Hypothalamus (tissue), 51 donors: ENCODE measurements at regions not wholly inside any gene's neighbourhood (a gene's known extent, or its start where the extent isn't known, plus 50 kb on each side); places are given as distances from the start of the nearest gene placed in this dataset.
"Not testable (repeated sequence)": the region's sequence is repeated elsewhere in the genome, so short reads cannot be mapped to it uniquely, and the experiment has no call there.

Experiments used
- DNase-seq, 51 donors: peaks; one replicate each; lab custom pipeline; 2025; lab: John Stamatoyannopoulos, UW

DNA sequence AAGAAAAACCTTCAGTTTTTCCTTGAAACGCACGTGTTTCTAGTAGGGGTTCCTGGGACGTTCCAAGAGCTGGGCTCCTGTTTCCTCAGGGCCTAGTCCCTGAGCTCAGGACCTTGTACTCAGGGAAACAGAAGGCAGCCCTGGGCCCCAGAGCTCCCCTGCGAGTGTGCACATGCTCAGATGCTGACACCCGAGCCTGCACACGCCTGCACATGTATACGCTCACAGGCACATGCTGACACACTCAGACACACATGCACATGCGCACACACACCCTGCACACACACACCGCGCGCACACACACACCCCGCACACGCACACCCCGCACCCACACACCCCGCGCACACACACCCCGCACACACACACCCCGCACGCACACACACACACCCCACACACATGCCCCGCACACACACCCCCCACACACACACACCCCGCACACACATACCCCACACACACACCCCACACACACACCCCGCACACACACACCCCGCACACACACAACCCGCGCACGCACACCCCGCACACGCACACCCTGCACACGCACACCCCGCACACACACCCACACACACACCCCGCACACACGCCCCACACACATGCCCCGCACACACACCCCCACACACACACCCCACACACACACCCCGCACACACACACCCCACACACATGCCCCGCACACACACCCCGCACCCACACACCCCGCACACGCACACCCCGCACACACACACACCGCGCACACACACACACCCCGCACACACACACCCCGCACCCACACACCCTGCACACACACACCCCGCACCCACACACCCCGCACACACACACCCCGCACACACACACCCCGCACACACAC lies 52.2 kb downstream of the CALML3 start:
- no peak for DNase-seq

GRCh38 chr10:5580038-5580428 lies 55.3 kb downstream of the CALML3 start:
- DNase-seq, result not testable (repeated sequence)

GRCh38 chr10:5581670-5582566 lies 57.2 kb downstream of the CALML3 start:
- no peak for DNase-seq

DNA sequence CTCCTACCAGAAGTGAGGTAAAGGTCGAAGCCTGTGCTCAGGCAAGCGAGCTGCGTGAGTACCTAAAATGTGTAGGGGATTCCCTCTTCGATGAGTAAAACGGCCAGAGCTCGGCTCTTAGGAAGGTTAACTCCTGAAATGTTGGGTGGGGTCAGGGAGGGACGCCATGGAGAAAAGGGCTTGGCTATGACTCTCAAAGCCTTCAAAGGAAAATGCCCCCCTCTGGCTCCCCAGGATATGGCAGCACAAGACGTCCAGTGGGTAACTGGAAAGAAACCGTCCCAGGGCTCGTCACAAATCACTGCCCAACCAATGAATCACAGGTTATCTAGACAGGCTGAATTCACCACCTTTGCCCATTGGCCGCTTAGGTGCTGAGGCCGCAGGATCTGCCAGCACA lies 58.0 kb downstream of the CALML3 start:
- no peak for DNase-seq

DNA sequence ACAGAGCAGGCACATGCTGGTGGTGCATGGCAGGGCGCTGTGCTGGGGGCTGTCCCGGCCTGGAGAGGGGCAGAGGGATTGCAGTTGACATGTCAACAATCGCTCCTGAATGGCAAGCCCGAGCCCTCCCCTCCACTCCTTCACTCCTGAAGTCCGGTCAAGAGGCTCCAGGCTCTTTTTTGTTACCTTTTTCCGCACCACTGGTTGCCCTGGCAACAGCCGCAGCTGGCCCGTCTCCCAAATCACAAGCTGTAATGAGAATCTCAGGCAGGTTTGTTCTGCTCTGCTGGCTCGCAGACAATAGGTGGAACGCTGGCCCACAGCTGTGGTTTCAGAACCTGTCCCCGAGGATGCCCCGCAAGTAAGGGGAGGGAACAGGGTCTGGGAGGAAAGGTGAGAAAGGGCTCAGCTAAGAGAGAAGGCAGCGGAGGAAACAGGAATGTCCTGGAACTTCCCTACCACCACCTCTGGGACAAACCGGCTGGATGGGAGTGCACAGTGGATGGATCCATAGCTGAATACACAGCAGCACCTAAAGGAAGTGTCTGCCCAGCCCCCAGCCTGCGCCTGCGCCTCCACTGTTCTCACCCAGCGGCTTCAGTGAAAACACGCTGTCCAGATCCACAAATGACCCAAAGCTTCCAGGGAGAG lies 58.9 kb downstream of the CALML3 start:
- peak in 21 of 51 donors; percentile 6 to 55 (median 19) for DNase-seq

- no peak for DNase-seq
Observed at GRCh38 chr10:5584895-5585516, 60.2 kb downstream of the CALML3 start.

DNA sequence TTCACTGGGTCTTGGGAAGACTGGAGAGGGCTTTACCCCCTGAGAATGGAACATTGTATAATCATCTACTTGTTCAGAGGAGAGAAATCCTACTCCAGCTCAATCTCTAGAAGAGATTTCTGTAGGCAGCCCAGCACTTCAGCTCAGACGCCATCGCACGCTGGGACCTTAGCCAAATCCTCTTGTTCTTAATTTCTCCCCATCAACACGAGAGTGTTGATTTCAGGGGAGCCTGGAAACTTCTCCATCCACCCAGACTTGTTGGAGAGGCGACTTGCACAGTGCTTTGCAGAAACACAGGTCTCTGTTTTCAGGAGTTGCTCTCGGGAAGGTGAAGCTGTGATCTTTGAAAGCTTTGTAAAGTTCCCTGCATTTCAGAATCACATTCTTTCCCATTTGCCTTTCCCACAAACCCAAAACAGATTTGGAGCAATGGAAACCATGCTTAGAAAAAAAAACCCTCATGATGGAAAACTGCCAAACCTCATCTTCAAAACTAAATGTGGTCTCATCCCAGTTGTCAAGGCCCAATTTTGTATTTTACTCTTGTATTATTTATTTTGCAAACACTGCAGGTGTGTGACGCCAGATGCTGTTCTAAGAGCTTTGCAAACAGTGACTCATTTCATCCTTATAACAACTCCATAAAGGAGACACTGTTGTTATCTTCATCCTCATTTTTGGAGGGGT lies 60.9 kb downstream of the CALML3 start:
- DNase-seq, result no peak

DNA sequence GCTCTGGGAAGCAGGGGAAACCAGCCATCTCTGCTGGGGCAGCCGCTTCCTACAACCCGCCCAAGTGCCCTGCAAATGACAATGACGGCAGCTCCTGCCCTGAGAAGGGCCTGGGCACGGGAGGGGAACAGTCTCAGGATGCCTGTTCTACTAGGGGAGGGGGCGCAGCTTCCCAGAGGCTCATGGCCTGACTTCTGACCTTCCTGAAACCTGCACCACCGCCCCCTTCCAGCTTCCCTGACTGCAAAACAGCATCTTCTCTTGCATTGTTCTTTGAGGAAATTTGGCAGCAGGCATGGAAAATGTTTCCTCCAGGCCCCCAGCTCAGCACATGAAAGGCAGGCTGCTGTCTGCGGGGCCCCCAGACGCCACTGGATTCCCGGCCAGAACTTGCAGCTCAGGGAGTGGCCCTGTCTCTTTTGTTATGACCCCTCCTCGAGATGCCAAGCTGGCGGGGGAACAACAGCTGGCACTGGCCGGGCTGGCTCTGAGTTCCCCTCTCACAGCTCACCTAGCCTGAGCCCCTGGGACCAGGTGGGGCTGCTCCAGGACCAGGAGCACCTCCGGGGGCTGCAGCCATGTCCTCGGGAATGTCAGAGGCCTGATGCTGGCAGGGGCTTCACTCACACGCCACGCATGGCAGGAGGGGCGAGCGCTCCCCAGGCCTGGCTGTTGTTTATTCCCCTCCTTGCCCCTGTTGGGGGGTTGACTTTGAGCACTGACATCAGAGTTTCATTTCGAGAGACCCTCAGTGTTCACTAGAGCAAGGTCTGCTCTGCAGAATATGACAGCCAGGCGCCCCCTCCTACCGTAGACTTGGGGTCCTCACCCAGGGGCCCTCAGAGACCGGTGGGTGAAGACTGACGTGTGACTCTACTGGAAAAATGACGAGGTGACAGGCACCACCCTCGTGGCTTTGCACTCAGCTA lies 62.7 kb downstream of the CALML3 start:
- no peak for DNase-seq

DNA sequence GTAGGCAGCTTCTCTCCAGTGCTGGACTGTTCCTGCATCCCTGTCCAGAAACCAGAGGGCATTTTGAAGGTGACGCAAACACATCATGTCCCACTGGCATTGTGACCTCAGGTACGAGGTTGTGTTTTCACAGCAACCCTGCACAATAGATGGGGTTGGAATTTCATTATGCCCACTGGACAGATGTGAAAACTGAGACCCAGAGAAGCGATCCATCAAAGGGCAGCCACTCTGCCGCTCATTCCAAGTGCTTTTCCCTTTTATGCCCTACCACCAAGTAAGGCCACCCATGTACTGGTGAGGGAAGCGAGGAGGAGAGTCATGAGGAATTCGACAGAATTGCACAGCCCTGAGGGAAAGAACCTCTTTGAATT lies 63.3 kb downstream of the CALML3 start:
- DNase-seq, result no peak

DNA sequence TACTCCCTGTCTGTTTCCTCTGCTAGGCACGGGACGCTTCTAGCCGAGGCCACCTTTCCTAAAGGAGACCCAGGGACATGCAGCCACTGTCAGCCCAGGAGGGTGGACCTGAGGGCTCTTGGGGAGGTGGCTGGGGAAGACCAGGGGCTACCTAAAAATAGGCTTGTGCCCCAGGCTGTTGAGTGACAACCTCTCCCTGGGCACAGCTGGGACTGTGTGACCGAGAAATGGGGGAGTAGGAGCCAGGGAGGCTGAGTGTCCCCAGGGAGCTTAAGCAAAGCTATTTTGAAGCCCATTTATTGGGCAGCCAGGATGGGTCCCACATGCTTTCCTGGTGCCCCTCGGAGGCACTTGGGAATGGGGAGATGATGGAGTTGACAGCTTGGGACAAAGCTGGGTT lies 63.8 kb downstream of the CALML3 start:
- DNase-seq, result no peak
